NOMO-1 (cell line): ENCODE measurements at regions not wholly inside any gene's neighbourhood (a gene's known extent, or its start where the extent isn't known, plus 50 kb on each side); places are given as distances from the start of the nearest gene placed in this dataset.
"Not testable (repeated sequence)": the region's sequence is repeated elsewhere in the genome, so short reads cannot be mapped to it uniquely, and the experiment has no call there.

ENCODE experiments used
- DNase-seq, 2 experiments: peaks; one replicate each; lab custom pipeline; 2025; ENCODE audit not compliant: unreplicated experiment in 2 of 2; lab: John Stamatoyannopoulos, UW

- DNase-seq, result no peak
Observed at GRCh38 chr4:58451707-58452106, 1341.5 kb upstream of the IGFBP7 start.

- no peak for DNase-seq
Observed at GRCh38 chr4:58435871-58436270, 1325.7 kb upstream of the IGFBP7 start.

GRCh38 chr4:58413849-58414248 is 1303.7 kb upstream of the IGFBP7 start:
- no peak for DNase-seq

- DNase-seq, result no peak
Observed at GRCh38 chr4:58411904-58412303, 1301.7 kb upstream of the IGFBP7 start.

GRCh38 chr4:58406762-58407161 is 1296.6 kb upstream of the IGFBP7 start:
- no peak for DNase-seq

GRCh38 chr4:58368221-58368620 is 1258.0 kb upstream of the IGFBP7 start:
- DNase-seq, result no peak

GRCh38 chr4:58360354-58361133 is 1250.4 kb upstream of the IGFBP7 start:
- no peak for DNase-seq

- DNase-seq, result no peak
Observed at GRCh38 chr4:58359590-58359989, 1249.4 kb upstream of the IGFBP7 start.

- DNase-seq, result no peak
Observed at GRCh38 chr4:58357947-58358346, 1247.8 kb upstream of the IGFBP7 start.

- DNase-seq, result no peak
Observed at GRCh38 chr4:58325070-58325469, 1214.9 kb upstream of the IGFBP7 start.

GRCh38 chr4:58313444-58313843 is 1203.3 kb upstream of the IGFBP7 start:
- no peak for DNase-seq

GRCh38 chr4:58303456-58303855 is 1193.3 kb upstream of the IGFBP7 start:
- DNase-seq, result no peak

- DNase-seq, result no peak
Observed at GRCh38 chr4:58301376-58301999, 1191.3 kb upstream of the IGFBP7 start.

GRCh38 chr4:58286335-58286734 is 1176.2 kb upstream of the IGFBP7 start:
- no peak for DNase-seq

- not testable (repeated sequence) for DNase-seq
Observed at GRCh38 chr4:58280928-58281327, 1170.7 kb upstream of the IGFBP7 start.

GRCh38 chr4:58275856-58276255 is 1165.7 kb upstream of the IGFBP7 start:
- no peak for DNase-seq

- no peak for DNase-seq
Observed at GRCh38 chr4:58274553-58274952, 1164.4 kb upstream of the IGFBP7 start.

GRCh38 chr4:58272311-58272710 is 1162.1 kb upstream of the IGFBP7 start:
- DNase-seq, result no peak

GRCh38 chr4:58265734-58266133 is 1155.5 kb upstream of the IGFBP7 start:
- DNase-seq, result no peak

- no peak for DNase-seq
Observed at GRCh38 chr4:58261526-58261925, 1151.3 kb upstream of the IGFBP7 start.

- DNase-seq, result no peak
Observed at GRCh38 chr4:58254291-58254690, 1144.1 kb upstream of the IGFBP7 start.

- no peak for DNase-seq
Observed at GRCh38 chr4:58252656-58253055, 1142.5 kb upstream of the IGFBP7 start.
